IMR-90 (cell line): ENCODE measurements at regions not wholly inside any gene's neighbourhood (a gene's known extent, or its start where the extent isn't known, plus 50 kb on each side); places are given as distances from the start of the nearest gene placed in this dataset.

Experiments
- CHD1 ChIP-seq: IDR thresholded peaks from 2 replicates; pipeline ENCODE4 v1.6.1; 2012; ENCODE audit warnings: low read depth, low read length, improper control_type of control experiment
- POLR2A ChIP-seq: IDR thresholded peaks from 2 replicates; pipeline ENCODE4 v1.6.1; 2012; ENCODE audit warnings: mild to moderate bottlenecking, low read depth, low read length
- RFX5 ChIP-seq: IDR thresholded peaks from 2 replicates; pipeline ENCODE4 v1.8.0; 2012; ENCODE audit warnings: low read depth, mild to moderate bottlenecking, low read length, moderate library complexity
- TF ChIP-seq, protein P1 (sequence below): conservative IDR thresholded peaks from 2 replicates; pipeline ENCODE4 v1.5.1; 2012; ENCODE audit warnings: mild to moderate bottlenecking, low read depth, low read length, improper control_type of control experiment

DNA sequence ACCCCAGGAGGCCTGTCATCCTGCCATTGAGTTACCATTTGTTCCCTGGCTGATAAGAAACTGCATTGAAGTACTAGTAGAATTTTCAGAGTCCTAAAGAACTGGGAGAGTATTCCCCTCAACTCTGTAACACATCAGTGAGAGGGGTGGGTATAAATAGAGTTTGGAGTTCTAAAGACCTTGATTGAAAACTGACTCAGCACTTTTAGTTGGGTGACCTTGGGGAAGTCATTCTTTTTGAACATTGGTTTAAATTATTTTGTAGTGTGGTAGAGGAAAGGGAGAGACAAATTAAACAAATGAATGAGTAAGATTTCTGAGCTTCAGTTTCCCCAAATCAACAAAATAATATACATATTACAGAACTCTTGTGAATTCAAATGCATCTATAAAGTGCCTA, 344.5 kb upstream of the THBS1 start:
- TF ChIP-seq, protein P1, sequence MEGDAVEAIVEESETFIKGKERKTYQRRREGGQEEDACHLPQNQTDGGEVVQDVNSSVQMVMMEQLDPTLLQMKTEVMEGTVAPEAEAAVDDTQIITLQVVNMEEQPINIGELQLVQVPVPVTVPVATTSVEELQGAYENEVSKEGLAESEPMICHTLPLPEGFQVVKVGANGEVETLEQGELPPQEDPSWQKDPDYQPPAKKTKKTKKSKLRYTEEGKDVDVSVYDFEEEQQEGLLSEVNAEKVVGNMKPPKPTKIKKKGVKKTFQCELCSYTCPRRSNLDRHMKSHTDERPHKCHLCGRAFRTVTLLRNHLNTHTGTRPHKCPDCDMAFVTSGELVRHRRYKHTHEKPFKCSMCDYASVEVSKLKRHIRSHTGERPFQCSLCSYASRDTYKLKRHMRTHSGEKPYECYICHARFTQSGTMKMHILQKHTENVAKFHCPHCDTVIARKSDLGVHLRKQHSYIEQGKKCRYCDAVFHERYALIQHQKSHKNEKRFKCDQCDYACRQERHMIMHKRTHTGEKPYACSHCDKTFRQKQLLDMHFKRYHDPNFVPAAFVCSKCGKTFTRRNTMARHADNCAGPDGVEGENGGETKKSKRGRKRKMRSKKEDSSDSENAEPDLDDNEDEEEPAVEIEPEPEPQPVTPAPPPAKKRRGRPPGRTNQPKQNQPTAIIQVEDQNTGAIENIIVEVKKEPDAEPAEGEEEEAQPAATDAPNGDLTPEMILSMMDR: no peak
- no peak for TF ChIP-seq CHD1
- no peak for TF ChIP-seq POLR2A
- no peak for TF ChIP-seq RFX5
